Heart left ventricle (tissue), 16 donors: ENCODE measurements at regions not wholly inside any gene's neighbourhood (a gene's known extent, or its start where the extent isn't known, plus 50 kb on each side); places are given as distances from the start of the nearest gene placed in this dataset.
A peak's percentile ranks its signal among the peaks of the same experiment; 100 is the strongest.

Experiments
- ATAC-seq, 4 donors: fragments of 200-7000 bp; cut with Tn5 transposase; one replicate each; pipeline ENCODE4 v1.9.1; 2020 to 2022; ENCODE audit warnings: moderate library complexity in 4 of 4, mild to moderate bottlenecking in 3 of 4, moderate number of reproducible peaks in 1 of 4
- DNase-seq, 5 donors: peaks; one replicate each; pipeline ENCODE4 v3.0.0-alpha.2; 2020
- H3K27ac ChIP-seq, 12 donors: fragments of 200-600 bp; sonication (generic) in 4 of 12; one replicate each; pipeline versions ENCODE4 v1.5.0 to v1.8.0; 2016 to 2022; ENCODE audit warnings: mild to moderate bottlenecking in 2 of 12
- H3K27me3 ChIP-seq, 9 donors: fragments of 200-600 bp; sonication (generic) in 2 of 9; one replicate each; pipeline versions ENCODE4 v1.5.1 to v1.8.0; 2016 to 2022; ENCODE audit warnings: mild to moderate bottlenecking in 3 of 9
- H3K36me3 ChIP-seq, 9 donors: fragments of 200-600 bp; sonication (generic) in 2 of 9; one replicate each; pipeline versions ENCODE4 v1.5.0 to v1.8.0; 2018 to 2022; ENCODE audit warnings: mild to moderate bottlenecking in 2 of 9
- H3K4me1 ChIP-seq, 12 donors: fragments of 200-600 bp; sonication (generic) in 4 of 12; one replicate each; pipeline versions ENCODE4 v1.5.0 to v1.8.0; 2016 to 2022; ENCODE audit warnings: mild to moderate bottlenecking in 3 of 12
- H3K4me3 ChIP-seq, 12 donors: fragments of 200-600 bp; sonication (generic) in 4 of 12; one replicate each; pipeline versions ENCODE4 v1.5.0 to v1.8.0; 2017 to 2022; ENCODE audit warnings: mild to moderate bottlenecking in 9 of 12, moderate library complexity in 4 of 12
- H3K9me3 ChIP-seq, 12 donors: fragments of 200-600 bp; sonication (generic) in 4 of 12; one replicate each; pipeline versions ENCODE4 v1.5.0 to v1.8.0; 2016 to 2022; ENCODE audit warnings: mild to moderate bottlenecking in 1 of 12
- CTCF ChIP-seq, 12 donors: fragments of 200-600 bp; sonication (generic) in 4 of 12; IDR thresholded peaks; one replicate each; pipeline versions ENCODE4 v1.5.0 to v1.8.0; 2018 to 2022; ENCODE audit warnings: antibody characterized with exemption in 12 of 12, mild to moderate bottlenecking in 5 of 12
- POLR2A ChIP-seq, 2 donors: fragments of 450-650 bp; IDR thresholded peaks; one replicate each; pipeline ENCODE4 v1.6.1; 2017; ENCODE audit warnings: antibody characterized with exemption in 2 of 2, mild to moderate bottlenecking in 2 of 2, moderate library complexity in 2 of 2
- WGBS, 4 donors: extraction: QIAGEN DNeasy Blood & Tissue Kit in 2 of 4; methylation state at CpG; one replicate each; pipeline versions ENCODE4 v1.1.5 to v1.1.7; 2013 to 2018; 5-methylcytosine and 5-hydroxymethylcytosine counted together
- intact Hi-C, 10 donors: fragments of 100-400 bp; cut with DNase I; formaldehyde crosslinking; loops; one replicate each; pipeline versions ENCODE4 v1.11.1 to v1.14.2; 2022
- donor health status: ischemic (EF 13 %, LVEDD 7.1; RV severe dilation, severe dysfunction).
- donor health status: healthy with polysubstance abuse.
- donor health status: DM: no; HTN: yes; CAD: no.
- donor health status: DM: no; HTN: no; CAD: no.
- donor health status: ischemic (EF 25% LVEDD 6.9; RV normal size, moderate dysfunction).
- donor health status: ischemic (EF 25% LVEDD 5.7; RV mildly dilated, moderate dysfunction).
- donor health status: healthy.
- donor health status: DM: yes; HTN: yes; CAD: no.
- donor health status: ischemic (EF 35%, LVEDD 5.7; RV mildly dilated, moderate dysfunction).
- donor health status: nonischemic (EF 11% LVEDD 7.7; RV severe dilation, severe dysfunction).
- donor health status: DM: yes; HTN: yes; CAD: no.
- donor health status: PGD.
- donor health status: ischemic (EF 29% LVEDD 5.4; RV normal size, mild dysfunction).
- donor health status: nonischemic (EF 23%, LVEDD 6.1; RV moderate dilation, normal function).

- Histone ChIP-seq H3K4me3 (no peak overlapping the region), H3K36me3 (no peaks in the 10 kb centered on the region), H3K4me1 (peaks cover 0 to 29% (median 6%) of the 10 kb centered on the region in 12 donors), H3K9me3 (peaks cover 0 to 5% (median 0%) of the 10 kb centered on the region in 12 donors), H3K27ac (peak overlapping the region in 2 of 12 donors; percentile 3 to 76), H3K27me3 (no peaks in the 10 kb centered on the region)
- TF ChIP-seq CTCF (IDR thresholded peaks at IDR 0.05), result no peak
- TF ChIP-seq POLR2A (IDR thresholded peaks at IDR 0.05), result no peak
- DNase-seq, result no peak
- no peak for ATAC-seq
- intact Hi-C loops, result no loop called here
These were observed 767.1 kb downstream of the NTRK3 start for GRCh38 chr15:87489456-87489855.

- Histone ChIP-seq H3K27ac (peak overlapping the region in 8 of 12 donors; percentile 25 to 79 (median 55)), H3K36me3 (no peaks in the 10 kb centered on the region), H3K4me3 (no peak overlapping the region), H3K4me1 (peaks cover 0 to 31% (median 6%) of the 10 kb centered on the region in 12 donors), H3K27me3 (no peaks in the 10 kb centered on the region), H3K9me3 (peaks cover 0 to 5% (median 0%) of the 10 kb centered on the region in 12 donors)
- TF ChIP-seq POLR2A (IDR thresholded peaks at IDR 0.05), result no peak
- no peak for TF ChIP-seq CTCF (IDR thresholded peaks at IDR 0.05)
- WGBS, 4 donors, result 24 to 46% (median 30%) methylated on average over 2 of the region's 2 CpGs
- intact Hi-C loops, result no loop called here
- DNase-seq (no peak), ATAC-seq (peak; percentile 69 to 91 (median 76))
These were observed 769.1 kb downstream of the NTRK3 start for GRCh38 chr15:87487484-87487883.

- no peak for DNase-seq
- whole genome bisulfite sequencing, 4 donors, result 45 to 71% (median 58%) methylated on average over 1 of the region's 1 CpG
- Histone ChIP-seq H3K9me3 (no peaks in the 10 kb centered on the region), H3K27me3 (no peaks in the 10 kb centered on the region), H3K4me3 (no peak overlapping the region), H3K36me3 (no peaks in the 10 kb centered on the region), H3K4me1 (peaks cover 0 to 24% (median 2%) of the 10 kb centered on the region in 12 donors), H3K27ac (peak overlapping the region in 1 of 12 donors; percentile 5)
- intact Hi-C loops, result no loop called here
- no peak for ATAC-seq
- TF ChIP-seq POLR2A (IDR thresholded peaks at IDR 0.05) (no peak), CTCF (IDR thresholded peaks at IDR 0.05) (no peak)
These were observed 773.1 kb downstream of the NTRK3 start for GRCh38 chr15:87483468-87483867.

- peaks cover 0 to 17% (median 0%) of the 10 kb centered on the region in 12 donors for H3K4me1 ChIP-seq
- H3K4me3 ChIP-seq, result no peak overlapping the region
- intact Hi-C loops, result no loop called here
- DNase-seq (no peak), ATAC-seq (no peak)
- no peaks in the 10 kb centered on the region for H3K27me3 ChIP-seq
- H3K27ac ChIP-seq, result no peak overlapping the region
- no peak for TF ChIP-seq CTCF (IDR thresholded peaks at IDR 0.05)
- WGBS, 4 donors, result 60 to 75% (median 69%) methylated on average over 3 of the region's 3 CpGs
- H3K36me3 ChIP-seq, result no peaks in the 10 kb centered on the region
- no peaks in the 10 kb centered on the region for H3K9me3 ChIP-seq
These were observed 775.4 kb downstream of the NTRK3 start for GRCh38 chr15:87481126-87481525.
